Renal cortex interstitium (tissue), 11 donors: ENCODE measurements at regions not wholly inside any gene's neighbourhood (a gene's known extent, or its start where the extent isn't known, plus 50 kb on each side); places are given as distances from the start of the nearest gene placed in this dataset.
A peak's percentile ranks its signal among the peaks of the same experiment; 100 is the strongest.
"Not testable (repeated sequence)": the region's sequence is repeated elsewhere in the genome, so short reads cannot be mapped to it uniquely, and the experiment has no call there.

Experiments
- DNase-seq, 11 donors: peaks; one replicate each; pipeline ENCODE4 v3.0.0-alpha.2; 2013; ENCODE audit warnings: low read depth in 9 of 11, low spot score in 4 of 11; ENCODE audit errors: extremely low read depth in 1 of 11

GRCh38 chr2:35986871-35987270 is 368.7 kb upstream of the CRIM1 start:
- no peak for DNase-seq

GRCh38 chr2:35978218-35978617 is 377.4 kb upstream of the CRIM1 start:
- no peak for DNase-seq

GRCh38 chr2:35976611-35977010 is 379.0 kb upstream of the CRIM1 start:
- no peak for DNase-seq

GRCh38 chr2:35973737-35974132 is 381.8 kb upstream of the CRIM1 start:
- peak in 2 of 11 donors; percentile 5 to 8 for DNase-seq

DNA sequence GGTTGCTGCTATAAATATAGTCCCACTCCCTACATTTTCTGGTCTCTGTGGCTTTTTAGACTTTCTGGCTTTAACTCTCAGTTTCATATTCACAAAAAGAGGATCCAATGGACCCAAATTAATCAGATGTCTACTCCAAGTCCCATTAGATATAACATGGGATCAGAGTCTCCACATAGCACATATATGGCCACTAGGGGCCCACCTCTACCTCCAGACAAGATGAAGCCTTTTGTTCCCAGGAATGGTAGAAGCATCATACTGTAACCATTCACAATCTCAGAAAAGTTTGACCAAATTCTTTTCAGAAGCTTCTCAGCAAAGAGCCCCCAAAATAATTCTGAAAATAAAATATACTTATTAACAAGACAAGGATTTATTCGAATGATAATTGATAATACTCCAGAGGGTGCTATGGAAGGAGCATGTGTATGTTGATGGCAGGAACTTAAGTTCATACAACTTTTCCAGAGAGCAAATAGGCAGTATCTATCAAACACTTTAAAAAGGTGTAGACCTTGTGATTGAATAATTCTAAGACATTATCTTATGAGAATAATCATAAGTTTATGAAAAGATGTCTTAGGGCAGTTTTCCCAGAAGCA is 382.3 kb upstream of the CRIM1 start:
- peak in 6 of 11 donors; percentile 4 to 17 (median 10) for DNase-seq

DNA sequence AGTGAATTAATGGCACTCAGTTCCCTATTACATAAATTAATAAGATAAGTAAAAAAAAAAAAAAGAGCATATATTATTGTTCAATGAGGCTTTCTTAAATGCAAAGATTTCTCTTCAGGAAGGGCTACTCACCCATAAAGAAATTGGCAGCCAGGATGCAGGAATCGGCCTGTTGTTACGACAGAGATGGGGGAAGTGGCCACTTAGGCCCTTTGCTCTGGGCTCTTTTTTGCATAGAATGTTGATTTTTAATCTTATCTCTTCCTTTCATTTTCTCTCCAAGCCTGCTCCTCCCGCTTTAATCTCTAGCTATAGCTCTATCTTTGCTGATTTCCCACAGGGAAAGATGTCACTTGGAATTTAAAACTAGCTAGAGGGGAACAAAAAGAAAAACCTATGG is 391.8 kb upstream of the CRIM1 start:
- no peak for DNase-seq

DNA sequence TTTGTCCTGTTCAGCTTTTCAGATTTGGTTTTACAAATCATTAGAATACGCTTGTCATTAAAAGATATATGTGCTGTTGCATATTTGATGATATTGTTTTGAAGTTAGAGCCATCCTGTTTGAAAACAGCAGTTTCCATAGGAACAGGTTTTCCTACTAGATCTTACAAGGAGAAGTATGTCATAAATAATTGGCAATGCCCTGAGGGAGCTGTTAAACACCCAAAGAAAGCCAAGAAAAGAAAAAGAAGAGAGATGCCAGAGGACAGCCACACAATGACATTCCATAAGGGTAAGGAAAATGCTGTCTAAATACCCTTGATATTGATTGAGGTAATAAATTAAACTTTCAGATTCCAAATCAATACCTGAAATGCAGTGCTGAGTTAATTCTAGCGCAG is 392.2 kb upstream of the CRIM1 start:
- DNase-seq, result no peak

- no peak for DNase-seq
Measured at GRCh38 chr2:35962585-35963146, 392.9 kb upstream of the CRIM1 start.

GRCh38 chr2:35960596-35960995 is 395.0 kb upstream of the CRIM1 start:
- no peak for DNase-seq

DNA sequence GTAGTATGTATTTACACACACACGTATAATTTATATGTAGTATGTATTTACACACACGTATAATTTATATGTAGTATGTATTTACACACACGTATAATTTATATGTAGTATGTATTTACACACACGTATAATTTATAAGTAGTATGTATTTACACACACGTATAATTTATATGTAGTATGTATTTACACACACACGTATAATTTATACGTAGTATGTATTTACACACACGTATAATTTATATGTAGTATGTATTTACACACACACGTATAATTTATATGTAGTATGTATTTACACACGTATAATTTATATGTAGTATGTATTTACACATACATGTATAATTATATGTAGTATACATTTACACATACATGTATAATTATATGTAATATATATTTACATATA is 398.5 kb upstream of the CRIM1 start:
- not testable (repeated sequence) for DNase-seq

- DNase-seq, result no peak
Measured at GRCh38 chr2:35946478-35946877, 409.1 kb upstream of the CRIM1 start.

- no peak for DNase-seq
Measured at GRCh38 chr2:35938838-35939237, 416.7 kb upstream of the CRIM1 start.

GRCh38 chr2:35933031-35933430 is 422.5 kb upstream of the CRIM1 start:
- no peak for DNase-seq

DNA sequence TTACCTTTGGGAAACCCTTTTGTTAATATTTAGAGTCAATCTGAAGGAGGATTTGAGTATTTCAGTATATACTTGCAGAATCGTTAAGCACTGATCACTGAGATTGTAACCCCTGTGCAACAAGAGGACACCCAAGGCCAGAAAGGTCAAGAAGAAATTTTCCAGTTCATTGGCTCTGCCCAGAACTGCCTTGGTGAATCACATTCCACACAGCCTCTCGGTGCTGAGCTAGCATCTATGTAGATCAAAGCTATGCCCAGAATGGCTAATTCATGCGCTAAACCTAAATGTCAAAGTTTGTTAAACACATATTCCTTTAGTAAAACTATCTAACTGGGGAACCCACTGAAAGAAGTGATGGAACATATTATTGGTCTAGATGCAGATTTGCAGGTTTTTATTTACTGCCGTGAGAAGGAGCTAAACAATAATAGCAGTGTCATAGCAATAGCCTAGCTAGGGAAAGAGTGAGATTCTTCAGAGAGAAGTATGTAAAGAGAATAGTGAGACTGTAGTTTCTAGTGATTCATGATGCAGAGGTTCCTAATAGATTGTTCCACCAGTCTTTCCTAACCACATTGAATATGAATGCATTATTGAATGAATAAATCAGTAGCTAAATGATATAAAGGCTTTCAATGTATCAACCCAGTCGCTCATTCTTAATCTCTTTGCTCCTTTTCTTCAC is 423.2 kb upstream of the CRIM1 start:
- no peak for DNase-seq

GRCh38 chr2:35931626-35932025 is 424.0 kb upstream of the CRIM1 start:
- DNase-seq, result no peak

DNA sequence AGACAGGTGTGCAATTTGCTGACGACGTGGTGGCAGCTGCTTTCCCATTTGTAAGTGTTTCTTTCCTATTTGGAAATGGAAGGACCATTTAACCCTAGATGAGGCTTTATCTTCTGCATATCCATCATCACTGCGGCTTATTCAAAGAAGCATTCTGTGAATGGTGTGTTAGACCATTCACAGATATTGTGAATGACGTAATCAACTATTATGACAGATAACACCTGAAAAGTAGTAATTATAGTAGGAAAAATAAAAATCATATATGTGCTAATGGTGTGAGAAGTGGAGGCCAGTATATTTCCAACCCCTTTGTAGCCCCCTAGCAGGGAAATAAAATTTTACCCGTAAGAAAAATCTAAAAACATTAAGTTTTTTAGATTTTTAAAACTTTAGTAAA is 424.5 kb upstream of the CRIM1 start:
- no peak for DNase-seq

DNA sequence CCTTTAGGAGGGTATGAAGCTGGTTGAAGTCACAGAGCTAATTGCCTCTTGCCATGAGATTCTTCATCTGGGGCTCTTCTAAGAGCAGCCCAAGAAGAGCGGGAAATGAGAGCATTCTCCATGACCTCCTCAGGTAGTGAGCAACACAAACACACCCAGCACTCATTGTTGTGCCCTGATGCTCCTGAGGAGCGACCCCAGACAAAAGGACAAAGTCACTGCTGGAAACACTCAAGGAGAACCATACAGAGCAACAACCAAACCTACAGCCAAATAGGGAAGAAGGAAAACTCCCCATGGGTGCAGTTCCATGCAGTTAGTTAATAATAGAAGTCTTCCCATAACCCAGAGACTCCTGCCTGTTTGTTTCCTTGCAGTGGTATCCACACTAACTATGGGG is 426.0 kb upstream of the CRIM1 start:
- no peak for DNase-seq

GRCh38 chr2:35920061-35920460 is 435.5 kb upstream of the CRIM1 start:
- no peak for DNase-seq

GRCh38 chr2:35915261-35915660 is 440.3 kb upstream of the CRIM1 start:
- no peak for DNase-seq

DNA sequence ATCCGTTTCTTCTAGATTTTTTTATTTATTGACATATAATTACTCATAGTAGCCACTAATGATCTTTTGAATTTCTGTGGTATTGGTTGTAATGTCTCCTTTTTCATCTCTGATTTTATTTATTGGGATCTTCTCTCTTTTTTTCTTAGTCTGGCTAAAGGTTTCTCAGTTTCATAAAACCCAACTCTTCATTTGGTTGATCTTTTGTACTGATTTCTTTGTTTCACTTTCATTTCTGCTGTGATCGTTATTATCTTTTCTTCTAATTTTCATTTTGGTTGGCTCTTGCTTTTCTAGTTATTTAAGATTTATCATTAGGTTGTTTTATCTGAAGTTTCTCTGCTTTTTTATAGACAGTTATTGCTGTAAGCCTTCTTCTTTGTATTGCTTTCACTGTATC is 463.6 kb upstream of the CRIM1 start:
- no peak for DNase-seq

DNA sequence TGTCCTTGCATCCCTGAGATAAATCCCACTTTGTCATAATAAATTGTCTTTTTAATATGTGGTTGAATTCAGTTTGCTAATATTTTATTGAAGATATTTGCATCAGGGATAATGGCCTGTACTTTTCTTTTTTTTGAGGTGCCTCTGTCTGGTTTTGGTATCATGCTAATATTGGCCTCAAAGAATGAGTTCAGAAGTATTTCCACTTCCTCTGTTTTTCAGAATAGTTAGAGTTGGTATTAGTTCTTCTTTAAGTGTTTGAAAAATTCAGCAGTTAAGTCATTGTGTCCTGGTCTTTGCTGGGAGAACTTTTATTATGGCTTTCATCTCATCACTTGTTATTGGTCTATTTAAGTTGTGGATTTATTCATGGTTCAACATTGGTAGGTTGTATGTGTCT is 464.1 kb upstream of the CRIM1 start:
- no peak for DNase-seq
